WTC11 (cell line): ENCODE measurements at regions not wholly inside any gene's neighbourhood (a gene's known extent, or its start where the extent isn't known, plus 50 kb on each side); places are given as distances from the start of the nearest gene placed in this dataset.

ENCODE experiments used
- ATAC-seq: fragments of 200-7000 bp; cut with Tn5 transposase; 2 replicates; pipeline ENCODE4 v1.10.0; 2021; ENCODE audit warnings: mild to moderate bottlenecking, moderate library complexity
- CTCF ChIA-PET: fragments of 300-600 bp; sonication (Branson Sonifier 250); formaldehyde crosslinking; loops from one replicate; lab custom pipeline; 2021; ENCODE audit warnings: antibody characterized with exemption; lab: Charles Lee
- POLR2A ChIA-PET: fragments of 350-600 bp; sonication (Branson Sonifier 250); formaldehyde crosslinking; loops from one replicate; lab custom pipeline; 2021; ENCODE audit warnings: antibody characterized with exemption; lab: Charles Lee
- DNase-seq: peaks from one replicate; pipeline ENCODE4 v3.0.0; 2021; ENCODE audit warnings: low spot score
- H3K27ac Mint-ChIP-seq: 2 replicates; pipeline ENCODE4 v1.8.0; 2021; ENCODE audit warnings: mixed read lengths
- H3K27me3 Mint-ChIP-seq: 2 replicates; pipeline ENCODE4 v1.8.0; 2021; ENCODE audit warnings: low read depth, mild to moderate bottlenecking, moderate library complexity, mixed read lengths
- H3K36me3 Mint-ChIP-seq: 2 replicates; pipeline ENCODE4 v1.8.0; 2021; ENCODE audit warnings: mixed read lengths
- H3K4me1 Mint-ChIP-seq: 2 replicates; pipeline ENCODE4 v1.8.0; 2022; ENCODE audit warnings: mixed read lengths
- H3K4me3 Mint-ChIP-seq: 2 replicates; pipeline ENCODE4 v1.8.0; 2021; ENCODE audit warnings: mild to moderate bottlenecking, moderate library complexity, mixed read lengths
- H3K9me3 Mint-ChIP-seq: 2 replicates; pipeline ENCODE4 v1.8.0; 2021; ENCODE audit warnings: mixed read lengths
- GABPB1 ChIP-seq: sonication (generic); formaldehyde crosslinking; IDR thresholded peaks from 2 replicates; pipeline ENCODE4 v1.8.1; 2023; ENCODE audit warnings: mild to moderate bottlenecking, missing genetic modification reagents
- JUN ChIP-seq: sonication (generic); formaldehyde crosslinking; IDR thresholded peaks from 2 replicates; pipeline ENCODE4 v1.8.0; 2023; ENCODE audit warnings: mild to moderate bottlenecking, missing genetic modification reagents
- MYBL2 ChIP-seq: sonication (generic); formaldehyde crosslinking; IDR thresholded peaks from 2 replicates; pipeline ENCODE4 v1.8.1; 2023; ENCODE audit warnings: mild to moderate bottlenecking, moderate library complexity, missing genetic modification reagents
- NFYB ChIP-seq: sonication (generic); formaldehyde crosslinking; conservative IDR thresholded peaks from 2 replicates; pipeline ENCODE4 v1.8.0; 2022; ENCODE audit warnings: low read depth, missing genetic modification reagents
- NR2C2 ChIP-seq: sonication (generic); formaldehyde crosslinking; IDR thresholded peaks from 2 replicates; pipeline ENCODE4 v1.8.0; 2022; ENCODE audit warnings: mild to moderate bottlenecking, missing genetic modification reagents
- NR3C1 ChIP-seq: sonication (generic); formaldehyde crosslinking; conservative IDR thresholded peaks from 2 replicates; pipeline ENCODE4 v1.8.1; 2023; ENCODE audit warnings: low read depth, mild to moderate bottlenecking, missing genetic modification reagents
- PRRX2 ChIP-seq: fragments of 250-450 bp; sonication (Bioruptor Pico); IDR thresholded peaks from 2 replicates; pipeline ENCODE4 v1.8.0; 2021; ENCODE audit warnings: mild to moderate bottlenecking
- RELA ChIP-seq: sonication (generic); formaldehyde crosslinking; IDR thresholded peaks from 2 replicates; pipeline ENCODE4 v1.8.1; 2022; ENCODE audit warnings: missing genetic modification reagents, mild to moderate bottlenecking, borderline replicate concordance
- SMAD3 ChIP-seq: sonication (generic); formaldehyde crosslinking; IDR thresholded peaks from 2 replicates; pipeline ENCODE4 v1.8.0; 2022; ENCODE audit warnings: missing genetic modification reagents, mild to moderate bottlenecking, borderline replicate concordance
- ZNF138 ChIP-seq: sonication (generic); formaldehyde crosslinking; conservative IDR thresholded peaks from 2 replicates; pipeline ENCODE4 v1.8.1; 2022; ENCODE audit warnings: mild to moderate bottlenecking, moderate library complexity, missing genetic modification reagents
- ZNF416 ChIP-seq: fragments of 250-450 bp; sonication (Bioruptor Pico); IDR thresholded peaks from 2 replicates; pipeline ENCODE4 v1.9.0; 2021; ENCODE audit warnings: mild to moderate bottlenecking, inconsistent platforms
- ZNF671 ChIP-seq: fragments of 250-450 bp; sonication (Bioruptor Pico); IDR thresholded peaks from 2 replicates; pipeline ENCODE4 v1.8.0; 2021; ENCODE audit warnings: mild to moderate bottlenecking
- TF ChIP-seq, protein P1 (sequence below): fragments of 250-450 bp; sonication (Bioruptor Pico); IDR thresholded peaks from 2 replicates; pipeline ENCODE4 v1.9.0; 2021; ENCODE audit warnings: mild to moderate bottlenecking, borderline replicate concordance
- TF ChIP-seq, protein P2 (sequence below): fragments of 250-450 bp; sonication (Bioruptor Pico); IDR thresholded peaks from 2 replicates; pipeline ENCODE4 v1.8.0; 2021; ENCODE audit warnings: mild to moderate bottlenecking
- TF ChIP-seq, protein P3 (sequence below): sonication (generic); formaldehyde crosslinking; IDR thresholded peaks from 2 replicates; pipeline ENCODE4 v1.8.1; 2022; ENCODE audit warnings: low read depth, mild to moderate bottlenecking, moderate library complexity, missing genetic modification reagents, borderline replicate concordance
- TF ChIP-seq, protein P4 (sequence below): sonication (generic); formaldehyde crosslinking; IDR thresholded peaks from 2 replicates; pipeline ENCODE4 v1.8.0; 2022; ENCODE audit warnings: missing genetic modification reagents
- TF ChIP-seq, protein P5 (sequence below): sonication (generic); formaldehyde crosslinking; IDR thresholded peaks from 2 replicates; pipeline ENCODE4 v1.8.1; 2023; ENCODE audit warnings: mild to moderate bottlenecking, missing genetic modification reagents
- TF ChIP-seq, protein P6 (sequence below): sonication (generic); formaldehyde crosslinking; IDR thresholded peaks from 2 replicates; pipeline ENCODE4 v1.8.0; 2022; ENCODE audit warnings: mild to moderate bottlenecking, missing genetic modification reagents
- TF ChIP-seq, protein P7 (sequence below): sonication (generic); formaldehyde crosslinking; IDR thresholded peaks from 2 replicates; pipeline ENCODE4 v1.8.1; 2023; ENCODE audit warnings: mild to moderate bottlenecking, missing genetic modification reagents, moderate library complexity

DNA sequence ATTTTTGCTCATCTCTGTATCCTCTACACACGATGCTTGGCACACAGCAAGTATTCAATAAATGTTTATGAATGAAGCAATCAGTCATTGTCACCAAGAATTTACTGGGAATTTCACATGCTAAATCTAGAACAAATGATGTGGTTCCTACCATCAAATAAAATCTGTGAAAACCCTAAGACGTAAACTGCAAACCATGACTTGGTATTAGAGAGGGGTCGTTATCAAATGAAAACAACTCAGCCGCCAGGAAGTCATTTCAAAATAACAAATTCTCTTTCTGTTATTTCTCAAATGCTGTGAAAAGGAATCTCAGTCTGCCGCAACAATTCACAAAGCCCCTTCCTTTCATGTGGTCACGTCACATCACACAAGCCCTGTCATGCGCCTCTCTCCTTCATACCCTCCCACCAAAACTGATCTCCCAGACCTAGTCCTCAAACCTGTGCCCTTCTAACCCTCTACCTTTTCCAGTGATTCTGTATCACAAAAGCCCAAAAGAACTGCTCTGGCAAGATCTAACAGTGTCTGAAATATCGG is 173.6 kb downstream of the DEPDC1B start:
- ChIA-PET CTCF (no interaction called here), POLR2A (no interaction called here)
- Mint-ChIP-seq H3K27ac (peak overlapping the region; percentile 19; the same call in 1 of the 2 replicates), H3K4me3 (no peak overlapping the region), H3K4me1 (peaks cover 7% of the 10 kb centered on the region), H3K36me3 (peaks cover 6% of the 10 kb centered on the region; the same call in 1 of the 2 replicates), H3K9me3 (peaks cover 6% of the 10 kb centered on the region), H3K27me3 (no peaks in the 10 kb centered on the region)
- TF ChIP-seq MYBL2: no peak
- TF ChIP-seq ZNF138 (CRISPR knock-in tag): no peak
- no peak for TF ChIP-seq RELA
- TF ChIP-seq NFYB (CRISPR knock-in tag): no peak
- no peak for ATAC-seq
- no peak for DNase-seq

DNA sequence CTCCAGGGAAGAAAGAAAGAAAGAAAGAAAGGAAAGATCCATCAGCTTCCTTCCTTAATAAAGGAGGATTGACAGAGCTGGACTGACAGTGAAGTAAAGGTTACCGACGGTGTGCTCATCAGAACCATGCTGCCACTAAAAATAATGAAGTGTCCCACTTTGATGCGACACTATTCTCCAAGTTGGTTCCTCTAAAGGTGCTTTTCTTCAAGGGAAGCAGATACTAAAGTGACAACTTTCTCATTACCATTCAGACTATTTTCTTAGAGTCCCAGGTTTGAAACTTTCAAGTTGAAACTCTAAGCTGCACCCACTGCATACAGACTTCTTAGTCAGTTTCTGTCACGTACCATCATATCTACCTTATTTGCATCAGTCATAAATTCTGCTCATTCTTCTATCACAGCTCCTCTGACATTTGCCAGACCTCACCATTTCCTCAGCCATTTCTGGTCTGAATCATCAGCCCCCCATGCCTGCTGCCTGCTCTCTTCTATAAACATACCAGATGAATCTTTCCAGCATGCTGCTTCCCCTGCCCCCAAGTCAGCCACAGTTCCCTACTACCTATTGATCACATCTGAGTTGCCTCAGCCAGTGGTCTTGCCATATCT is 177.6 kb downstream of the DEPDC1B start:
- ChIA-PET CTCF (no interaction called here), POLR2A (no interaction called here)
- no peak for ATAC-seq
- DNase-seq: no peak
- TF ChIP-seq ZNF138 (CRISPR knock-in tag) (no peak), NR3C1 (no peak), GABPB1 (CRISPR knock-in tag) (no peak), SMAD3 (CRISPR knock-in tag) (no peak), ZNF671 (CRISPR knock-in tag) (no peak), PRRX2 (CRISPR knock-in tag) (no peak), JUN (CRISPR knock-in tag) (no peak), NR2C2 (CRISPR knock-in tag) (no peak), ZNF416 (CRISPR knock-in tag) (no peak)
- TF ChIP-seq, protein P1, sequence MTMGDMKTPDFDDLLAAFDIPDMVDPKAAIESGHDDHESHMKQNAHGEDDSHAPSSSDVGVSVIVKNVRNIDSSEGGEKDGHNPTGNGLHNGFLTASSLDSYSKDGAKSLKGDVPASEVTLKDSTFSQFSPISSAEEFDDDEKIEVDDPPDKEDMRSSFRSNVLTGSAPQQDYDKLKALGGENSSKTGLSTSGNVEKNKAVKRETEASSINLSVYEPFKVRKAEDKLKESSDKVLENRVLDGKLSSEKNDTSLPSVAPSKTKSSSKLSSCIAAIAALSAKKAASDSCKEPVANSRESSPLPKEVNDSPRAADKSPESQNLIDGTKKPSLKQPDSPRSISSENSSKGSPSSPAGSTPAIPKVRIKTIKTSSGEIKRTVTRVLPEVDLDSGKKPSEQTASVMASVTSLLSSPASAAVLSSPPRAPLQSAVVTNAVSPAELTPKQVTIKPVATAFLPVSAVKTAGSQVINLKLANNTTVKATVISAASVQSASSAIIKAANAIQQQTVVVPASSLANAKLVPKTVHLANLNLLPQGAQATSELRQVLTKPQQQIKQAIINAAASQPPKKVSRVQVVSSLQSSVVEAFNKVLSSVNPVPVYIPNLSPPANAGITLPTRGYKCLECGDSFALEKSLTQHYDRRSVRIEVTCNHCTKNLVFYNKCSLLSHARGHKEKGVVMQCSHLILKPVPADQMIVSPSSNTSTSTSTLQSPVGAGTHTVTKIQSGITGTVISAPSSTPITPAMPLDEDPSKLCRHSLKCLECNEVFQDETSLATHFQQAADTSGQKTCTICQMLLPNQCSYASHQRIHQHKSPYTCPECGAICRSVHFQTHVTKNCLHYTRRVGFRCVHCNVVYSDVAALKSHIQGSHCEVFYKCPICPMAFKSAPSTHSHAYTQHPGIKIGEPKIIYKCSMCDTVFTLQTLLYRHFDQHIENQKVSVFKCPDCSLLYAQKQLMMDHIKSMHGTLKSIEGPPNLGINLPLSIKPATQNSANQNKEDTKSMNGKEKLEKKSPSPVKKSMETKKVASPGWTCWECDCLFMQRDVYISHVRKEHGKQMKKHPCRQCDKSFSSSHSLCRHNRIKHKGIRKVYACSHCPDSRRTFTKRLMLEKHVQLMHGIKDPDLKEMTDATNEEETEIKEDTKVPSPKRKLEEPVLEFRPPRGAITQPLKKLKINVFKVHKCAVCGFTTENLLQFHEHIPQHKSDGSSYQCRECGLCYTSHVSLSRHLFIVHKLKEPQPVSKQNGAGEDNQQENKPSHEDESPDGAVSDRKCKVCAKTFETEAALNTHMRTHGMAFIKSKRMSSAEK (CRISPR knock-in tag): no peak
- TF ChIP-seq, protein P2, sequence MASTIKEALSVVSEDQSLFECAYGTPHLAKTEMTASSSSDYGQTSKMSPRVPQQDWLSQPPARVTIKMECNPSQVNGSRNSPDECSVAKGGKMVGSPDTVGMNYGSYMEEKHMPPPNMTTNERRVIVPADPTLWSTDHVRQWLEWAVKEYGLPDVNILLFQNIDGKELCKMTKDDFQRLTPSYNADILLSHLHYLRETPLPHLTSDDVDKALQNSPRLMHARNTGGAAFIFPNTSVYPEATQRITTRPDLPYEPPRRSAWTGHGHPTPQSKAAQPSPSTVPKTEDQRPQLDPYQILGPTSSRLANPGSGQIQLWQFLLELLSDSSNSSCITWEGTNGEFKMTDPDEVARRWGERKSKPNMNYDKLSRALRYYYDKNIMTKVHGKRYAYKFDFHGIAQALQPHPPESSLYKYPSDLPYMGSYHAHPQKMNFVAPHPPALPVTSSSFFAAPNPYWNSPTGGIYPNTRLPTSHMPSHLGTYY (CRISPR knock-in tag): no peak
- TF ChIP-seq, protein P3, sequence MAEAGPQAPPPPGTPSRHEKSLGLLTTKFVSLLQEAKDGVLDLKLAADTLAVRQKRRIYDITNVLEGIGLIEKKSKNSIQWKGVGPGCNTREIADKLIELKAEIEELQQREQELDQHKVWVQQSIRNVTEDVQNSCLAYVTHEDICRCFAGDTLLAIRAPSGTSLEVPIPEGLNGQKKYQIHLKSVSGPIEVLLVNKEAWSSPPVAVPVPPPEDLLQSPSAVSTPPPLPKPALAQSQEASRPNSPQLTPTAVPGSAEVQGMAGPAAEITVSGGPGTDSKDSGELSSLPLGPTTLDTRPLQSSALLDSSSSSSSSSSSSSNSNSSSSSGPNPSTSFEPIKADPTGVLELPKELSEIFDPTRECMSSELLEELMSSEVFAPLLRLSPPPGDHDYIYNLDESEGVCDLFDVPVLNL (CRISPR knock-in tag): no peak
- TF ChIP-seq, protein P4, sequence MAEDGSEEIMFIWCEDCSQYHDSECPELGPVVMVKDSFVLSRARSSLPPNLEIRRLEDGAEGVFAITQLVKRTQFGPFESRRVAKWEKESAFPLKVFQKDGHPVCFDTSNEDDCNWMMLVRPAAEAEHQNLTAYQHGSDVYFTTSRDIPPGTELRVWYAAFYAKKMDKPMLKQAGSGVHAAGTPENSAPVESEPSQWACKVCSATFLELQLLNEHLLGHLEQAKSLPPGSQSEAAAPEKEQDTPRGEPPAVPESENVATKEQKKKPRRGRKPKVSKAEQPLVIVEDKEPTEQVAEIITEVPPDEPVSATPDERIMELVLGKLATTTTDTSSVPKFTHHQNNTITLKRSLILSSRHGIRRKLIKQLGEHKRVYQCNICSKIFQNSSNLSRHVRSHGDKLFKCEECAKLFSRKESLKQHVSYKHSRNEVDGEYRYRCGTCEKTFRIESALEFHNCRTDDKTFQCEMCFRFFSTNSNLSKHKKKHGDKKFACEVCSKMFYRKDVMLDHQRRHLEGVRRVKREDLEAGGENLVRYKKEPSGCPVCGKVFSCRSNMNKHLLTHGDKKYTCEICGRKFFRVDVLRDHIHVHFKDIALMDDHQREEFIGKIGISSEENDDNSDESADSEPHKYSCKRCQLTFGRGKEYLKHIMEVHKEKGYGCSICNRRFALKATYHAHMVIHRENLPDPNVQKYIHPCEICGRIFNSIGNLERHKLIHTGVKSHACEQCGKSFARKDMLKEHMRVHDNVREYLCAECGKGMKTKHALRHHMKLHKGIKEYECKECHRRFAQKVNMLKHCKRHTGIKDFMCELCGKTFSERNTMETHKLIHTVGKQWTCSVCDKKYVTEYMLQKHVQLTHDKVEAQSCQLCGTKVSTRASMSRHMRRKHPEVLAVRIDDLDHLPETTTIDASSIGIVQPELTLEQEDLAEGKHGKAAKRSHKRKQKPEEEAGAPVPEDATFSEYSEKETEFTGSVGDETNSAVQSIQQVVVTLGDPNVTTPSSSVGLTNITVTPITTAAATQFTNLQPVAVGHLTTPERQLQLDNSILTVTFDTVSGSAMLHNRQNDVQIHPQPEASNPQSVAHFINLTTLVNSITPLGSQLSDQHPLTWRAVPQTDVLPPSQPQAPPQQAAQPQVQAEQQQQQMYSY: no peak
- TF ChIP-seq, protein P5, sequence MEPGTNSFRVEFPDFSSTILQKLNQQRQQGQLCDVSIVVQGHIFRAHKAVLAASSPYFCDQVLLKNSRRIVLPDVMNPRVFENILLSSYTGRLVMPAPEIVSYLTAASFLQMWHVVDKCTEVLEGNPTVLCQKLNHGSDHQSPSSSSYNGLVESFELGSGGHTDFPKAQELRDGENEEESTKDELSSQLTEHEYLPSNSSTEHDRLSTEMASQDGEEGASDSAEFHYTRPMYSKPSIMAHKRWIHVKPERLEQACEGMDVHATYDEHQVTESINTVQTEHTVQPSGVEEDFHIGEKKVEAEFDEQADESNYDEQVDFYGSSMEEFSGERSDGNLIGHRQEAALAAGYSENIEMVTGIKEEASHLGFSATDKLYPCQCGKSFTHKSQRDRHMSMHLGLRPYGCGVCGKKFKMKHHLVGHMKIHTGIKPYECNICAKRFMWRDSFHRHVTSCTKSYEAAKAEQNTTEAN (CRISPR knock-in tag): no peak
- TF ChIP-seq, protein P6, sequence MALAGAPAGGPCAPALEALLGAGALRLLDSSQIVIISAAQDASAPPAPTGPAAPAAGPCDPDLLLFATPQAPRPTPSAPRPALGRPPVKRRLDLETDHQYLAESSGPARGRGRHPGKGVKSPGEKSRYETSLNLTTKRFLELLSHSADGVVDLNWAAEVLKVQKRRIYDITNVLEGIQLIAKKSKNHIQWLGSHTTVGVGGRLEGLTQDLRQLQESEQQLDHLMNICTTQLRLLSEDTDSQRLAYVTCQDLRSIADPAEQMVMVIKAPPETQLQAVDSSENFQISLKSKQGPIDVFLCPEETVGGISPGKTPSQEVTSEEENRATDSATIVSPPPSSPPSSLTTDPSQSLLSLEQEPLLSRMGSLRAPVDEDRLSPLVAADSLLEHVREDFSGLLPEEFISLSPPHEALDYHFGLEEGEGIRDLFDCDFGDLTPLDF: no peak
- TF ChIP-seq, protein P7, sequence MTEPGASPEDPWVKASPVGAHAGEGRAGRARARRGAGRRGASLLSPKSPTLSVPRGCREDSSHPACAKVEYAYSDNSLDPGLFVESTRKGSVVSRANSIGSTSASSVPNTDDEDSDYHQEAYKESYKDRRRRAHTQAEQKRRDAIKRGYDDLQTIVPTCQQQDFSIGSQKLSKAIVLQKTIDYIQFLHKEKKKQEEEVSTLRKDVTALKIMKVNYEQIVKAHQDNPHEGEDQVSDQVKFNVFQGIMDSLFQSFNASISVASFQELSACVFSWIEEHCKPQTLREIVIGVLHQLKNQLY: no peak
- Mint-ChIP-seq H3K27me3 (no peaks in the 10 kb centered on the region), H3K27ac (no peak overlapping the region), H3K4me1 (peaks cover 3% of the 10 kb centered on the region; the same call in 1 of the 2 replicates), H3K9me3 (no peaks in the 10 kb centered on the region), H3K4me3 (no peak overlapping the region), H3K36me3 (no peaks in the 10 kb centered on the region)
